SK-N-SH treated with all-trans-retinoic acid at 6 μM for 48 hours (cell line): ENCODE measurements at regions not wholly inside any gene's neighbourhood (a gene's known extent, or its start where the extent isn't known, plus 50 kb on each side); places are given as distances from the start of the nearest gene placed in this dataset.

Experiments
- ARNTL ChIP-seq: fragments of 450-650 bp; formaldehyde crosslinking; IDR thresholded peaks from 2 replicates; pipeline ENCODE4 v1.5.0; 2020; ENCODE audit warnings: low read depth, mild to moderate bottlenecking, moderate library complexity, borderline replicate concordance
- BACH2 ChIP-seq: fragments of 250-450 bp; sonication (Bioruptor Pico); IDR thresholded peaks from 2 replicates; pipeline ENCODE4 v1.9.0; 2021; ENCODE audit warnings: mild to moderate bottlenecking, borderline replicate concordance
- CREB5 ChIP-seq: fragments of 250-450 bp; sonication (Bioruptor Pico); IDR thresholded peaks from 2 replicates; pipeline ENCODE4 v1.5.1; 2020; ENCODE audit warnings: low read depth, mild to moderate bottlenecking, moderate library complexity
- CSRNP3 ChIP-seq: fragments of 250-450 bp; sonication (Bioruptor Pico); IDR thresholded peaks from 2 replicates; pipeline ENCODE4 v1.5.1; 2021; ENCODE audit warnings: mild to moderate bottlenecking, moderate library complexity
- GLIS3 ChIP-seq: fragments of 250-450 bp; sonication (Bioruptor Pico); IDR thresholded peaks from 2 replicates; pipeline ENCODE4 v1.5.0; 2020; ENCODE audit warnings: mild to moderate bottlenecking, moderate library complexity
- PATZ1 ChIP-seq: fragments of 250-450 bp; sonication (Bioruptor Pico); IDR thresholded peaks from 2 replicates; pipeline ENCODE4 v1.8.0; 2020; ENCODE audit warnings: mild to moderate bottlenecking, moderate library complexity, borderline replicate concordance
- POU6F1 ChIP-seq: fragments of 250-450 bp; sonication (Bioruptor Pico); IDR thresholded peaks from 2 replicates; pipeline ENCODE4 v1.8.0; 2021; ENCODE audit warnings: low read depth, mild to moderate bottlenecking, moderate library complexity, borderline replicate concordance
- SNAI2 ChIP-seq: fragments of 250-450 bp; sonication (Bioruptor Pico); IDR thresholded peaks from 2 replicates; pipeline ENCODE4 v1.5.0; 2020; ENCODE audit warnings: mild to moderate bottlenecking, moderate library complexity
- TOX ChIP-seq: fragments of 250-450 bp; sonication (Bioruptor Pico); IDR thresholded peaks from 2 replicates; pipeline ENCODE4 v1.8.0; 2021; ENCODE audit warnings: mild to moderate bottlenecking, moderate library complexity, borderline replicate concordance
- TSHZ2 ChIP-seq: fragments of 250-450 bp; sonication (Bioruptor Pico); IDR thresholded peaks from 2 replicates; pipeline ENCODE4 v1.5.0; 2020; ENCODE audit warnings: mild to moderate bottlenecking, moderate library complexity
- ZFP30 ChIP-seq: fragments of 450-650 bp; formaldehyde crosslinking; IDR thresholded peaks from 2 replicates; pipeline ENCODE4 v1.5.0; 2022; ENCODE audit warnings: mild to moderate bottlenecking, moderate library complexity
- ZNF70 ChIP-seq: fragments of 450-650 bp; formaldehyde crosslinking; IDR thresholded peaks from 2 replicates; pipeline ENCODE4 v1.5.0; 2020; ENCODE audit warnings: mild to moderate bottlenecking, moderate library complexity
- ZNF8 ChIP-seq: fragments of 450-650 bp; formaldehyde crosslinking; IDR thresholded peaks from 2 replicates; pipeline ENCODE4 v1.5.0; 2020; ENCODE audit warnings: mild to moderate bottlenecking, moderate library complexity

- TF ChIP-seq PATZ1 (CRISPR knock-in tag) (no peak), POU6F1 (CRISPR knock-in tag) (no peak), ZNF70 (CRISPR knock-in tag) (no peak), ZFP30 (CRISPR knock-in tag) (no peak), ZNF8 (CRISPR knock-in tag) (no peak), ARNTL (no peak), TSHZ2 (CRISPR knock-in tag) (no peak), GLIS3 (CRISPR knock-in tag) (no peak), TOX (CRISPR knock-in tag) (no peak), SNAI2 (CRISPR knock-in tag) (no peak), CSRNP3 (CRISPR knock-in tag) (no peak), CREB5 (no peak), BACH2 (CRISPR knock-in tag) (no peak)
These were observed 131.3 kb upstream of the KCTD7 start for GRCh38 chr7:66497346-66497745.
